G401 (cell line): ENCODE measurements at regions not wholly inside any gene's neighbourhood (a gene's known extent, or its start where the extent isn't known, plus 50 kb on each side); places are given as distances from the start of the nearest gene placed in this dataset.

Experiments used
- DNase-seq: peaks from one replicate; pipeline ENCODE4 v3.0.0-alpha.2; 2015; ENCODE audit warnings: low spot score
- in situ Hi-C: cut with HindIII; loops from 2 replicates; pipeline ENCODE4 v1.10.0; 2016; ENCODE audit warnings: low sequenced_read_pairs, mixed read lengths

DNA sequence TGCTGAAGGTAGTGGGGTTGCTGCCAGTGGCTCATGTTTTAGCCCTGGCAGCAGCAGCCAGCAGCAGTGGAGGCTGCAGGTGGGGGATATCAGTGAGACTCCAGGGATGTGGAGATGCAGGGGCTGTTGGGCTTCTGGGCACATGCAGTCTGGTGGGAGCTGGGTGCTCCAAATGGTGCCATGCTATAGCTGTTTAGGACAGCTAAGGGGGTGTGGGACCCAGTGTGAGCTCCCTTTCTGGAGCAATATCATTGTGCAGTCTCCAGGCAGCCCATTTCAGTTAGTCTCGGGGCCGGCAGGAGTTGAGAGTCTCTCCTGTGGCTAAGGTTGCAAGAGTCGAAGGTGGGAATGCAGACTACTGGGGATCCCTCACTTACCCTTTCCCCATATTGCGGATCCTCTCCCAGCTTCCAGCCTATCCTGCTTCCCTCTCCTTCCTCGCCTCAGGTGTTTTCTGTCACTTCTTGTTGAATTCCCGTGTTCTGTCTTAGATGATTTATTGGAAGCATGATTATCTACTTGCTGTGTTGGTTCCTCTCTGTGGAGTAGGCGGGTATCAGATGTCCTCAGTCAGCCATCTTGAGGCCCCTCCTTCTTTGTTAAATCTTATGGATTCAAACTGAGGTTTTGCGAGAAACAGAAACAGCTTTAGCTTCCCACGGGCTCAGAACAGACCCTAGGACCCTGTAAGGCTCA, 112.0 kb downstream of the FAM43A start:
- in situ Hi-C loops = no loop called here
- DNase-seq = no peak

- in situ Hi-C loops = no loop called here
- DNase-seq = no peak
Measured at GRCh38 chr3:194798486-194798885, 112.8 kb downstream of the FAM43A start.

DNA sequence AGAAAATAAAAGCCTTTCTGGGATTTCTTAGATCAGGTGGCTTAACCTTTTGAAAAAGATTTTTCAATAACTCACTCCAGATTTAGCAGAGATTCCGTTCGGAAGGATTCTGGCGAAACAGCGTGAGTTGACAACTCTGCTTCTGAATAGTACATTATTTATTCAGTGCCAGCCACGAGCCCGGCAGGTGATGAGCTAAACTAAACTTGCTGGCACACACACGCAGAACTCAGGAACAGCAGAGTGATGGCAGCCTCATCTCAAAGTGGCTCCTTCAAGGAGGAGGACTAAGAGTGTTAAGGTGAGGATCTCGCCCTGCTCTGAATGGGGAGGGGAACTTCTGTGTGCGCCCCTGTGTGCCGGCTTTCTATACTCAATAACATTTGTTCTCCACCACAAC, 114.3 kb downstream of the FAM43A start:
- no peak for DNase-seq
- in situ Hi-C loops = no loop called here

DNA sequence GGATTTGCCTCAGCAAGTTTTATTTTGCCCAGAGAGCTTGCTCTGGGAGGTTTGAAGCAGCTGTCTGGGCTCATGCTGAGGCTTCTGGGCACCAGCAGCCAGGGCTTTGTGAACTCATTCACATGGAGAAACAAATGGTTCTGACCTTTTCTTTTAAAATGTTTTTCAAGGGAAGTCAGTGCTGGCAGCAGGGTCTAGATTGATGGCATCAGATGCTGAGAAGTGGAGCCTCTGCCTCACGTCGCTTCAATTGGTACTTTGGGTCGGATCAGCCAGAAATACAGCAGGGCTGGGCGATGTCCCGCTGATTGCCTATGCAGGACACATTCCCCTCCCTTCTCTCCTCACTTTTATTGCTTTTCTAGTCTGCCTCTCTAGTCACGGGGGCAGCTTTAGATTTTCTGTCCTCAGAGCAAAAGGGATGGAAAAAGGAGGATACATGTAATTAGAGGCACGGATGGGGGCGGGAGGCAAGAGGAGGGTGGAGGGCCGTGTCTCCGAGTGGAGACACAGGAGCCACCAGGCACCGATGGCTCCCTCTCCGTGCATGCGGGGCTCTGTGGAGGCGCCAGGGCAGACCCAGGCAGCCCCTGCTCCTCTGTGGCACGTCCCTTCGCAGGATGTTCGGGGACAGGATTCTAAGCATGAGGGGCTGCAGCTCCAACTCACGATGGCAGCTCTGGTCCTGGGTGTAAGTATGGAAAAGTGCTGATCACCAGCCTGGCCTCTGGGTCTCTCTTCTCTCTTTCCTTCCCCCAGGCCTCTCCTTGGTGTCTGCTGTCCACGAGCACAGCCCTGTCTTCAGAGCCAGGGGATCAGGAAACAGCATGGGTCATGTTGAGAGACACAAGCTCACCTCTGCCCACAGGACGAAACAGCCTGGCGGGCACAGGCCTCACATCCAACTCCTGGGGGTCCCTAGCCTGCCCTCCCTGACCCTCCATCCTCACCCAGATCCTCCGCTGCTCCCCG, 116.1 kb downstream of the FAM43A start:
- in situ Hi-C loops = no loop called here
- no peak for DNase-seq

DNA sequence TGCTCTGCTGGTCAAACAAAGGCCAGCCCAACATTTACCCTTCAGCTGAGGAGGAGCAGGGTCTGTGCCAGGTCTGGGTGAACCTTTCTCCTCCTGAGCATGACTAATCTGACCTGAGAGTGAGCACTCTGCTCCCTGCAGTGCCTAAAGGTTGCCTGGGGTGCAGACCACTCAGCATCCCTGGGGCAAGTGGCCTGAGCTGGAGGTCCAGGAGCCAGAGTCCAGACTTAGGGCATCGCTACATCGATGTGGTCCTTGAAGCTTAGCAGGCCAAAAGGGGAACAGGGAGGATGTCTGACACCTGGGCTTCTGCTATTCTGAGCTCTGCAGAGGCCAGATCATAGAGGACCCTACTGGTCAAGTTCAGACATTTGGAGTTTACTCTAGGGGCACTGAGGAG, 119.1 kb downstream of the FAM43A start:
- DNase-seq = no peak
- in situ Hi-C loops = no loop called here

DNA sequence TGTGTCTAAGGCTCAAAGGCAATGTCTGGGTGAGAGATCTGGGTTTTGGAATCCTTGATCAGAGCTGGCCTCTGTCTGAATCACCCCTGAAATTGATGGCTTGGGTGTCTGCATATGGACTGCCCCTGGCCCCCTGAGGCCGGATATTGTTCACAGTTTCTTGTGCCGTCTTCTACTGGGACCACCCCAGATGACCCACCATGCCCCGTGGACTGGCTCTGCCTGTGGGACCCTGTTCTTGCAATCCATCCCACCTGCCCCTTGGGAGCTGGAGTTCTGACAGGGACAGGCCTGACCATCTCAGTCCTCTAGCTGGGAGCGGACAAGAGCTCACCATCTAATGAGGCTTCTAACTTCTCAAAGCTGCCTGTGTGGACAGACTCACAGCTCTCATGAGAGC, 119.9 kb downstream of the FAM43A start:
- in situ Hi-C loops = no loop called here
- DNase-seq = no peak

DNA sequence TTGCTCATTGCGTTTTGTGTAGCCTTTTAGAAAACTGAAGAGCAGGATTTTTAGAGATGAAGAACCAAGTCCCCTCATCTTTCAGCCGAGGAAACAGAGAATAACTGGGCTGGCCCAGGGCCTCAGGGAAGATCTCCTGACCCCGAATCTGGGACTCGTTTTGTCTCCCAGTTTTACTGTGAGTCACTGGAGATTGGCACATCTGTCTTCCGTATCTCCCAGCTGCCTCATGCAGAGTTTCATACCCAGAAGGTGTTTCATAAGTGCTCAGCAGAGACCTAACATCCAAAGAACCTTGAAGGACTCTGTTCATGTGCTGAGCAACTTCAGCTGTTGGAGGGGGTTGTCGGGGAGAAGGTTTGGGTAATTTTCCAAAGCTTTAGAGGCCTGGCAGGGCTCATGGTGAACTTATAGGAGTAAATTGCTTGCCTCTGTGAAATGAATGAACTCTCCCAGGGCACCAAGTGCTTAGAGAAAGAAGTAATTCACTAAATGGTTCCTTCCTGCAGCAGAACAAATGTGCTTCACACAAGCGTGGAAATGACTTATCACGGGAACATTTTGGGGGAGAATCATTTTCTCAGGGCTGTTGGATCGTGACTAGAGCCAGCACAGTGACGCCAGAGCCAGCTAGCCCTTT, 121.4 kb downstream of the FAM43A start:
- no peak for DNase-seq
- in situ Hi-C loops = no loop called here

DNA sequence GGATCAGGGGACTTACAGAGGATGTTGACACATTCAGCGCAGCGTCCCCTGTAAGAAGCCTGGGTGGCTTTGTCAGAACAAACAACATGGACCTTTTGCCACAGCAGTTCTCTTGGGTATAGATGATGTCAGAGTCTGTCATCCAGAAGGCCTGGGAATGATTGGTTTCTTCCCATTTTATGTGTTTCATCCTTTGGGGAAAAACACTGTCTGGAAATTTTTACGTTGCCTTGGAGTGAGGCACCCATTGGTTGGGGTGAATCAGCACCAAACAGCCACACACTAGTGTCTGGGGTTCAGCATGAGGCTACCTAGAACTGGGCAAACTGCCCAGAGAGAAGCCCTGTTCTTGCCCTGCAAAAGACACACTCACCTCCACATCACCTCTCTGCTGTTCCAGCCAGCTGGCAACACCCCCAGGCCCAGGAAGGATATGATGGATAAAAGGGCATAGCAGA, 123.0 kb downstream of the FAM43A start:
- in situ Hi-C loops = no loop called here

GRCh38 chr3:194809382-194809781, 123.7 kb downstream of the FAM43A start:
- in situ Hi-C loops = no loop called here

More for the DNA sequence above, 123.0 kb downstream of the FAM43A start:
- no peak for DNase-seq

GRCh38 chr3:194810076-194810475, 124.4 kb downstream of the FAM43A start:
- in situ Hi-C loops = no loop called here

More at GRCh38 chr3:194809382-194809781, 123.7 kb downstream of the FAM43A start:
- DNase-seq = no peak

GRCh38 chr3:194811118-194811517, 125.4 kb downstream of the FAM43A start:
- in situ Hi-C loops = no loop called here
- DNase-seq = no peak

More at GRCh38 chr3:194810076-194810475, 124.4 kb downstream of the FAM43A start:
- DNase-seq = no peak

DNA sequence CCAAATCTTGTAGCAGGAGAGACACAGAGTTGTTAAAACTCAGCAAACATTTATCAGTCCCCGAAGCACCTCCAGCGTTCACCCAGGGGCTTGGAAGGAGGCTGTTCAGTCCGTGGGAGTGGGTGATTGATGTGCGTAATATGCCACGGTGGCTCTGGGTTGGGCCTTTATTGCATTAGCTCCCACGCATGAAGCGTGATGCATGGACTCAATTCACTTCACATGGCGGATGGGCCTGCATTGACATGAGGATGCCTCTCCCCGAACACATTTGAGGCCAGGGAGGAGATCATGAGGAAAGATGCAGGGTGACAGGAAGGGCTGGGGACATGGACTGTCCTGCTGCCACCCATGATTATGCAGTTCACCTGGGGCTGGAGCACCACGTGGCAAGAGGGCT, 126.5 kb downstream of the FAM43A start:
- no peak for DNase-seq
- in situ Hi-C loops = no loop called here

- in situ Hi-C loops = no loop called here
- DNase-seq = peak; percentile 79
Measured at GRCh38 chr3:194814878-194815357, 129.2 kb downstream of the FAM43A start.

- no peak for DNase-seq
- in situ Hi-C loops = no loop called here
Measured at GRCh38 chr3:194816748-194817591, 131.3 kb downstream of the FAM43A start.

DNA sequence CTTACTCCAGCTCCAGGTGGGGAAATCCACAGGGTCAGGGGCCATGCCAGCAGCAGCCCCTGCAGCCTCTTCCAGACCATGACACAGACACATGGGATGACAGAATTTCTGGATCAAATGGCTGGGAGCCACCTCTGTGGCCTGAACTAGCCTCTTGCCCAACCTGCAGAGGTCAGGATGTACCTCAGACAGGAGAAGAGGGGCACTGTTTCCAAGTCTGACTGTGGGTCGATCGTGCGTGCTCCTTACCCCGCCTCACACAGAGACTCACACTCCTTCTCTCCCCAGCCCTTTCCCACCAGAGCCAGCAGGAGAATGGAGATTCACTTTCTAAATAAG, 131.9 kb downstream of the FAM43A start:
- DNase-seq = no peak
- in situ Hi-C loops = no loop called here

DNA sequence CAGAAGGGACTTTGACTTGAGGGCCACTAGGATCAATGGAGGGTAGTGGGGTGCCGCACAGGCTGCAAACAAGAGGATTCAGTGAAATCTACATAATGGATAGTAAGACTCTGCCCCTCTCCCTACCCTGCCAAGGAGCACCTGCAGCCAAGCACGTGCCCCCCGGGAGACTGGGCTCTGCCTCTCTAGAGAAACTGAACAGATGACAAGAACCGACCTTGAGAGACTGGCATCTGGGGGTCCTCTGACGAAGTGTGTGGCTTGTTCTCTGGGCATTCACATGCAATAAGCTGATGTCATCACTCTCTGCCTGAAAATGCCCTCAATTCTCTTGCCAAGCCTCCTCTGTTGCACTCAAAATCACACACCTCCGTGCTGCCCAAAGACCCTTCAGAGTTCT, 132.3 kb downstream of the FAM43A start:
- in situ Hi-C loops = no loop called here
- DNase-seq = no peak

GRCh38 chr3:194824100-194824499, 138.4 kb downstream of the FAM43A start:
- in situ Hi-C loops = no loop called here
- DNase-seq = no peak

DNA sequence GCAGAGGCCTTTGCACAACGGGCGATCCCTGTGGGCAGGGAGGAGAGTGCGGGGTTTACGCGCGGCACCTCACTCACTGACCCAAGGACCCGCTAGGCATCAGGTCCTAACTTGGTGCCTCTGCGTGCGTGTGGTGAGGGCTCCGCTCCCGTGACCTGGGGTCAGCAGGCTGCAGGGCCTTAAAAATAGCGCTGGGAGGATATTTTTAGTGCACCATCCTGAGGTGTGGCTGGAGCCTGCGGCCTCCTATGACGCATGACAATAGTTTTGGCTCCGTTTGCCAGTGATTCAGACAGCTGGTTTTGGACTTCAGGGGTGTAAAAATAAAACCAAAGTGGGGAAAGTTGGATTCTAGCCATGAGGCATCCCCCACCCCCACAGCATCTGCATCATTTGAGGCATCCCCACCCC, 139.0 kb downstream of the FAM43A start:
- DNase-seq = no peak
- in situ Hi-C loops = no loop called here

DNA sequence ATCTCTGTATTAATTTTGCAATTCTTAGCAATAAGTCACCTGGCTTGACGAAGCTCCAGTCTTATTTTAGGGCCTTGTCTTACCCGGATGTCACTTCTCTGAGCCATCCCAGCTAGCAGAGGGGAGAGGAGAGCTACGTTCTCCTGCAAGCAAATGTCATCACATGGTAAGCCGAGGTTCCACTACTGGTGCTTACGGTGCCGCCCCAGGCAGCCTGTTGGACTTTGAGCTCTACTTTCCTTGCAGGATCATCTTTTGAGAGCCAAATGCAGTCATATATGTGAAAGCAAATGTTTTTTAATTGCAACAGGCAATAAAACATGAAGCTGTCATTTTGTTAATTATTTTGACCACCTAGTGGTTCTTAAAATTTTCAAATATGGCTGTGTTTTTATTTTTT, 140.9 kb downstream of the FAM43A start:
- no peak for DNase-seq
- in situ Hi-C loops = no loop called here
